Kidney (tissue), 13 donors: ENCODE measurements at regions not wholly inside any gene's neighbourhood (a gene's known extent, or its start where the extent isn't known, plus 50 kb on each side); places are given as distances from the start of the nearest gene placed in this dataset.

Experiments used
- DNase-seq, 5 donors: peaks; one replicate each; pipeline ENCODE4 v3.0.0-alpha.2; 2013 to 2020
- FAIRE-seq: peaks from 2 replicates; lab custom pipeline; 2012; peaks lifted over from hg19 to GRCh38; lab: Jason Lieb, UNC
- H3K27ac ChIP-seq, 2 donors: one replicate each; pipeline ENCODE4 v1.7.0; 2013; ENCODE audit warnings: low read depth in 2 of 2, low read length in 2 of 2, inconsistent platforms in 1 of 2
- H3K27me3 ChIP-seq: one replicate; pipeline ENCODE4 v1.7.1; 2013; ENCODE audit warnings: low read length, inconsistent platforms; ENCODE audit not compliant: control insufficient read depth, insufficient read depth
- H3K36me3 ChIP-seq, 3 donors: one replicate each; pipeline versions ENCODE4 v1.7.0 to v1.7.1; 2013; ENCODE audit warnings: low read length in 3 of 3, control low read depth in 1 of 3, inconsistent platforms in 1 of 3; ENCODE audit not compliant: insufficient read depth in 3 of 3, control insufficient read depth in 2 of 3
- H3K4me1 ChIP-seq, 3 donors: one replicate each; pipeline versions ENCODE4 v1.7.0 to v1.7.1; 2013; ENCODE audit warnings: low read length in 3 of 3, inconsistent platforms in 1 of 3, low read depth in 1 of 3; ENCODE audit not compliant: control insufficient read depth in 2 of 3, insufficient read depth in 2 of 3
- H3K4me3 ChIP-seq, 3 donors: one replicate each; pipeline versions ENCODE4 v1.7.0 to v1.8.1; 2013; ENCODE audit warnings: low read length in 3 of 3, control low read depth in 1 of 3, inconsistent platforms in 1 of 3
- H3K9ac ChIP-seq, 3 donors: one replicate each; pipeline versions ENCODE4 v1.7.0 to v1.7.1; 2013; ENCODE audit warnings: low read length in 3 of 3, control low read depth in 1 of 3, inconsistent platforms in 1 of 3
- H3K9me3 ChIP-seq, 3 donors: one replicate each; pipeline versions ENCODE4 v1.7.0 to v1.7.1; 2013; ENCODE audit warnings: low read length in 3 of 3, control low read depth in 1 of 3, inconsistent platforms in 1 of 3; ENCODE audit not compliant: control insufficient read depth in 2 of 3, insufficient read depth in 1 of 3
- intact Hi-C: fragments of 100-400 bp; cut with DNase I; formaldehyde crosslinking; loops from one replicate; pipeline ENCODE4 v1.11.1; 2022
- TF ChIP-seq, protein P1 (sequence below): IDR thresholded peaks from 3 replicates; pipeline ENCODE4 v1.5.1; 2012; ENCODE audit warnings: mild to moderate bottlenecking, moderate library complexity, borderline replicate concordance; ENCODE audit not compliant: insufficient read depth; ENCODE audit errors: extremely low read depth
- donor health status: control.
- donor health status: control.
- donor health status: control.
- donor health status: control.
- donor health status: control.
- donor health status: DM: yes; HTN: yes; CAD: no.
- donor health status: Normal renal cell carcinoma (clear cell type).

DNA sequence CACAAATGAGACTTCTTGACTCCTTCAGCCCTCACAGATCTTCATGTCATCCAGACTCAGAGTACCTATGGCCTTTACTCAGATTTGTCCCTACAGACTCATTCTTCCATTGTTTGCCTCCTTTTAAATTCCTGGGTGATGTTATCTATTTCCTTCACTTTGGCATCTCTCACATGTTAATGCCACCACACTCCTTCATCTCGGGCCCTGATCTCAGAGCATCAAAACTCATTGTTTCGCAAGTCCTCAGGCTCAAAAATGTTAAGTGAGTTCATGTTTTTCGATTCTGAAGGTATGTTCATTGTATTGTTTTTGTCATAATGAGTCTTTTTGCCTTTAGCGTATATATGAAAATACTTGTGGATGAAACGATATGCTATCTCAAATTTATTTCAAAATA is 62.3 kb upstream of the AHR start:
- no peaks in the 10 kb centered on the region for H3K36me3 ChIP-seq
- H3K27ac ChIP-seq: no peak overlapping the region
- H3K4me1 ChIP-seq: no peaks in the 10 kb centered on the region
- TF ChIP-seq, protein P1, sequence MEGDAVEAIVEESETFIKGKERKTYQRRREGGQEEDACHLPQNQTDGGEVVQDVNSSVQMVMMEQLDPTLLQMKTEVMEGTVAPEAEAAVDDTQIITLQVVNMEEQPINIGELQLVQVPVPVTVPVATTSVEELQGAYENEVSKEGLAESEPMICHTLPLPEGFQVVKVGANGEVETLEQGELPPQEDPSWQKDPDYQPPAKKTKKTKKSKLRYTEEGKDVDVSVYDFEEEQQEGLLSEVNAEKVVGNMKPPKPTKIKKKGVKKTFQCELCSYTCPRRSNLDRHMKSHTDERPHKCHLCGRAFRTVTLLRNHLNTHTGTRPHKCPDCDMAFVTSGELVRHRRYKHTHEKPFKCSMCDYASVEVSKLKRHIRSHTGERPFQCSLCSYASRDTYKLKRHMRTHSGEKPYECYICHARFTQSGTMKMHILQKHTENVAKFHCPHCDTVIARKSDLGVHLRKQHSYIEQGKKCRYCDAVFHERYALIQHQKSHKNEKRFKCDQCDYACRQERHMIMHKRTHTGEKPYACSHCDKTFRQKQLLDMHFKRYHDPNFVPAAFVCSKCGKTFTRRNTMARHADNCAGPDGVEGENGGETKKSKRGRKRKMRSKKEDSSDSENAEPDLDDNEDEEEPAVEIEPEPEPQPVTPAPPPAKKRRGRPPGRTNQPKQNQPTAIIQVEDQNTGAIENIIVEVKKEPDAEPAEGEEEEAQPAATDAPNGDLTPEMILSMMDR: no peak
- H3K4me3 ChIP-seq: no peak overlapping the region
- intact Hi-C loops: no loop called here
- no peaks in the 10 kb centered on the region for H3K27me3 ChIP-seq
- DNase-seq (no peak), FAIRE-seq (no peak)
- no peak overlapping the region for H3K9ac ChIP-seq
- no peaks in the 10 kb centered on the region for H3K9me3 ChIP-seq

DNA sequence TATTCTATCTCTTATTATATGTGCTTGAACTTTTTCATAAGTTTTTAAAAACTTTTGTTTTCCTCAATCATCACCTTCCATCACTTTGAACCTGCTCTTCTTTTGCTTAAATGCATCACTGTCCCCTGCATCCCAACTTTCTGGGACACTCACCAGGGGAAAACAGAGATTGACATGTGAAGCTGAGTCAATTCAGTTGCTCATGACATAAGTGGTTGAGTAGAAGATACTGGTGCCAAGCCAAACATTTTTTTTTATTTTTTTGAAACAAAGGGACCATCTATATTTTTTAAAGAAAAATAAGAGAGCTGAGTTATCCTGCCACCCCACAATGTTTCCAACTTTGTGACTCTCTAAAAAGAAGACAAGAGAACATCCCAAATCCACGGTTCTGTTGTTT is 61.8 kb upstream of the AHR start:
- Histone ChIP-seq H3K36me3 (no peaks in the 10 kb centered on the region), H3K9me3 (no peaks in the 10 kb centered on the region), H3K4me1 (no peaks in the 10 kb centered on the region), H3K27ac (no peak overlapping the region), H3K4me3 (no peak overlapping the region), H3K27me3 (no peaks in the 10 kb centered on the region), H3K9ac (no peak overlapping the region)
- no peak for FAIRE-seq
- TF ChIP-seq, protein P1: no peak
- no peak for DNase-seq
- intact Hi-C loops: no loop called here

DNA sequence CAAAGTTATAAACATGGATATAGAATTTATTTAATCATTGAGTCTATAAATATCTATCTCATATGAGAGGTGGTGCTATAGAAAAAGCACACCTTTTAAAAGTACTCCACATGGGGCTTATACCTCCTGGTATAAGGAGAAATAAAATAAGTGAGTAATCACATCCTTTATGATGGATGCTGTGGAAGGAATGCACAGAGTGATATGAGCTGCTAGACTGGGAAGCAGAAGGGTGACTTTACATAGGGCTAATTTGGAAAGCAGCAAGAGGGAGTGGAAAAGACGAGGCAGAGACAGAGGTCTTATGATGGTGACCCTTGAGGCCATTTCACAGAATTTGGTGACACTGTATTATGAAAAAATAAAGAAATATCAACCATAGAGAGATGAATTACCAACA is 59.4 kb upstream of the AHR start:
- no peaks in the 10 kb centered on the region for H3K4me1 ChIP-seq
- no peak for FAIRE-seq

More for the DNA sequence above, 59.4 kb upstream of the AHR start:
- no peaks in the 10 kb centered on the region for H3K36me3 ChIP-seq
- TF ChIP-seq, protein P1: no peak
- DNase-seq: no peak
- intact Hi-C loops: no loop called here
- no peaks in the 10 kb centered on the region for H3K27me3 ChIP-seq
- H3K9me3 ChIP-seq: no peaks in the 10 kb centered on the region
- no peak overlapping the region for H3K27ac ChIP-seq
- no peak overlapping the region for H3K9ac ChIP-seq
- no peak overlapping the region for H3K4me3 ChIP-seq
